Left ventricle myocardium inferior (tissue), 1 donor: ENCODE measurements at regions not wholly inside any gene's neighbourhood (a gene's known extent, or its start where the extent isn't known, plus 50 kb on each side); places are given as distances from the start of the nearest gene placed in this dataset.

Experiments
- DNase-seq: peaks from one replicate; pipeline ENCODE4 v3.0.0-alpha.2; 2020
- H3K27ac ChIP-seq: fragments of 200-600 bp; replicated peaks from 2 replicates; pipeline ENCODE4 v1.8.0; 2021
- H3K27me3 ChIP-seq: fragments of 200-600 bp; 2 replicates; pipeline ENCODE4 v1.8.0; 2021; ENCODE audit warnings: low read depth
- H3K36me3 ChIP-seq: fragments of 200-600 bp; 2 replicates; pipeline ENCODE4 v1.8.0; 2021
- H3K4me1 ChIP-seq: fragments of 200-600 bp; 2 replicates; pipeline ENCODE4 v1.8.0; 2021
- H3K4me3 ChIP-seq: fragments of 200-600 bp; 2 replicates; pipeline ENCODE4 v1.8.0; 2021; ENCODE audit warnings: mild to moderate bottlenecking, moderate library complexity
- H3K9me3 ChIP-seq: fragments of 200-600 bp; replicated peaks from 2 replicates; pipeline ENCODE4 v1.8.0; 2021
- CTCF ChIP-seq: fragments of 200-600 bp; IDR thresholded peaks from 2 replicates; pipeline ENCODE4 v1.8.0; 2021; ENCODE audit warnings: antibody characterized with exemption, mild to moderate bottlenecking, borderline replicate concordance
- intact Hi-C: fragments of 100-400 bp; cut with micrococcal nuclease; formaldehyde crosslinking; loops from one replicate; pipeline ENCODE4 v1.11.0; 2022
- donor health status: DM: no; HTN: yes; CAD: no; lungs with severe emphysema.

GRCh38 chr2:8517850-8518498, 163.9 kb upstream of the ID2 start:
- TF ChIP-seq CTCF = no peak
- intact Hi-C loops = no loop called here
- DNase-seq = no peak
- Histone ChIP-seq H3K27ac (no peak overlapping the region), H3K4me1 (peaks cover 14% of the 10 kb centered on the region), H3K4me3 (no peak overlapping the region), H3K27me3 (no peaks in the 10 kb centered on the region), H3K36me3 (no peaks in the 10 kb centered on the region), H3K9me3 (peaks cover 3% of the 10 kb centered on the region)

GRCh38 chr2:8518979-8519668, 162.7 kb upstream of the ID2 start:
- Histone ChIP-seq H3K27ac (no peak overlapping the region), H3K36me3 (no peaks in the 10 kb centered on the region), H3K9me3 (no peaks in the 10 kb centered on the region), H3K27me3 (no peaks in the 10 kb centered on the region), H3K4me3 (no peak overlapping the region), H3K4me1 (peaks cover 14% of the 10 kb centered on the region)
- no peak for TF ChIP-seq CTCF
- intact Hi-C loops = no loop called here
- DNase-seq = no peak

GRCh38 chr2:8520791-8521344, 161.0 kb upstream of the ID2 start:
- peaks cover 7% of the 10 kb centered on the region for H3K4me1 ChIP-seq
- H3K27me3 ChIP-seq = no peaks in the 10 kb centered on the region

GRCh38 chr2:8522687-8523086, 159.2 kb upstream of the ID2 start:
- Histone ChIP-seq H3K9me3 (no peaks in the 10 kb centered on the region), H3K4me3 (no peak overlapping the region), H3K36me3 (no peaks in the 10 kb centered on the region), H3K4me1 (peaks cover 13% of the 10 kb centered on the region), H3K27ac (no peak overlapping the region), H3K27me3 (no peaks in the 10 kb centered on the region)
- TF ChIP-seq CTCF = no peak
- intact Hi-C loops = no loop called here
- DNase-seq = no peak

More at GRCh38 chr2:8520791-8521344, 161.0 kb upstream of the ID2 start:
- H3K9me3 ChIP-seq = no peaks in the 10 kb centered on the region
- H3K27ac ChIP-seq = no peak overlapping the region
- DNase-seq = no peak
- H3K36me3 ChIP-seq = no peaks in the 10 kb centered on the region
- H3K4me3 ChIP-seq = no peak overlapping the region
- no peak for TF ChIP-seq CTCF
- intact Hi-C loops = no loop called here

- no peak overlapping the region for H3K4me3 ChIP-seq
- no peaks in the 10 kb centered on the region for H3K27me3 ChIP-seq
- intact Hi-C loops = no loop called here
- H3K36me3 ChIP-seq = no peaks in the 10 kb centered on the region
- peaks cover 13% of the 10 kb centered on the region for H3K4me1 ChIP-seq
- DNase-seq = no peak
- no peak for TF ChIP-seq CTCF
- H3K9me3 ChIP-seq = no peaks in the 10 kb centered on the region
- H3K27ac ChIP-seq = no peak overlapping the region
Observed at GRCh38 chr2:8524388-8524787, 157.5 kb upstream of the ID2 start.
